Trophoblast cell (in vitro differentiated cells and primary cell): ENCODE measurements at regions not wholly inside any gene's neighbourhood (a gene's known extent, or its start where the extent isn't known, plus 50 kb on each side); places are given as distances from the start of the nearest gene placed in this dataset.
A peak's percentile ranks its signal among the peaks of the same experiment; 100 is the strongest.

Experiments
- DNase-seq, 2 donors: peaks; one replicate each; pipeline ENCODE4 v3.0.0-alpha.2; 2016
- H2AFZ ChIP-seq: 2 replicates; pipeline ENCODE4 v1.6.1; 2013; ENCODE audit warnings: low read length, moderate library complexity, mild to moderate bottlenecking; ENCODE audit not compliant: insufficient read depth, poor library complexity
- H2AK5ac ChIP-seq: 2 replicates; pipeline ENCODE4 v1.6.1; 2013; ENCODE audit warnings: mild to moderate bottlenecking, low read length
- H2BK120ac ChIP-seq: 2 replicates; pipeline ENCODE4 v1.6.1; 2013; ENCODE audit warnings: low read length, mild to moderate bottlenecking, moderate library complexity; ENCODE audit not compliant: insufficient read depth, poor library complexity
- H2BK12ac ChIP-seq: 2 replicates; pipeline ENCODE4 v1.6.1; 2013; ENCODE audit warnings: mild to moderate bottlenecking, low read length, moderate library complexity
- H2BK5ac ChIP-seq: 2 replicates; pipeline ENCODE4 v1.6.1; 2013; ENCODE audit warnings: low read length, low read depth, moderate library complexity, mild to moderate bottlenecking; ENCODE audit not compliant: poor library complexity
- H3K14ac ChIP-seq: 2 replicates; pipeline ENCODE4 v1.6.1; 2013; ENCODE audit warnings: mild to moderate bottlenecking, low read length
- H3K18ac ChIP-seq: 2 replicates; pipeline ENCODE4 v1.6.1; 2013; ENCODE audit warnings: mild to moderate bottlenecking, low read length
- H3K23ac ChIP-seq: 2 replicates; pipeline ENCODE4 v1.6.1; 2013; ENCODE audit warnings: low read length
- H3K27ac ChIP-seq: 2 replicates; pipeline ENCODE4 v1.5.1; 2013; ENCODE audit warnings: low read depth, mild to moderate bottlenecking, inconsistent platforms, low read length, moderate library complexity
- H3K27me3 ChIP-seq: 2 replicates; pipeline ENCODE4 v1.6.1; 2013; ENCODE audit warnings: inconsistent platforms, mild to moderate bottlenecking, low read length, moderate library complexity; ENCODE audit not compliant: insufficient read depth
- H3K36me3 ChIP-seq, 2 experiments: 1 replicate in 1 of 2; 2 replicates in 1 of 2; pipeline ENCODE4 v1.6.1; 2013; ENCODE audit warnings: low read length in 2 of 2, mild to moderate bottlenecking in 2 of 2, moderate library complexity in 1 of 2; ENCODE audit not compliant: insufficient read depth in 2 of 2, control insufficient read depth in 1 of 2
- H3K4ac ChIP-seq: 2 replicates; pipeline ENCODE4 v1.6.1; 2013; ENCODE audit warnings: low read depth, mild to moderate bottlenecking, low read length, moderate library complexity
- H3K4me1 ChIP-seq, 2 experiments: 1 replicate in 1 of 2; 2 replicates in 1 of 2; pipeline ENCODE4 v1.6.1; 2013; ENCODE audit warnings: low read length in 2 of 2, mild to moderate bottlenecking in 2 of 2, moderate library complexity in 1 of 2; ENCODE audit not compliant: insufficient read depth in 2 of 2, control insufficient read depth in 1 of 2
- H3K4me2 ChIP-seq: 2 replicates; pipeline ENCODE4 v1.6.1; 2013; ENCODE audit warnings: inconsistent platforms, mild to moderate bottlenecking, low read length, moderate library complexity
- H3K4me3 ChIP-seq: 2 replicates; pipeline ENCODE4 v1.5.1; 2013; ENCODE audit warnings: mild to moderate bottlenecking, low read depth, low read length, inconsistent platforms
- H3K79me1 ChIP-seq: one replicate; pipeline ENCODE4 v1.6.1; 2013; ENCODE audit warnings: low read length
- H3K79me2 ChIP-seq: 2 replicates; pipeline ENCODE4 v1.6.1; 2013; ENCODE audit warnings: low read length, mild to moderate bottlenecking; ENCODE audit not compliant: control insufficient read depth, insufficient read depth, poor library complexity
- H3K9ac ChIP-seq: 2 replicates; pipeline ENCODE4 v1.6.1; 2013; ENCODE audit warnings: mild to moderate bottlenecking, low read length
- H3K9me3 ChIP-seq: 2 replicates; pipeline ENCODE4 v1.6.1; 2013; ENCODE audit warnings: low read depth, mild to moderate bottlenecking, control low read depth, inconsistent platforms, low read length; ENCODE audit not compliant: insufficient read depth
- H4K12ac ChIP-seq: 2 replicates; pipeline ENCODE4 v1.6.1; 2013; ENCODE audit warnings: low read depth, mild to moderate bottlenecking, low read length, moderate library complexity
- H4K8ac ChIP-seq: 2 replicates; pipeline ENCODE4 v1.6.1; 2013; ENCODE audit warnings: low read depth, mild to moderate bottlenecking, low read length, moderate library complexity
- H4K91ac ChIP-seq: one replicate; pipeline ENCODE4 v1.6.1; 2013; ENCODE audit warnings: low read depth, mild to moderate bottlenecking, low read length, moderate library complexity
- WGBS: extraction: QIAGEN DNeasy Blood & Tissue Kit; methylation state at CpG from one replicate; pipeline ENCODE4 v1.1.7; 2013; ENCODE audit warnings: missing lambda C conversion rate; ENCODE audit not compliant: insufficient read length, insufficient coverage; ENCODE audit errors: extremely low coverage; 5-methylcytosine and 5-hydroxymethylcytosine counted together

- H4K8ac ChIP-seq = no peak overlapping the region
- WGBS = no CpG with 5 or more reads among the region's 6 CpGs
- H2BK5ac ChIP-seq = no peak overlapping the region
- no peak overlapping the region for H3K27ac ChIP-seq
- no peak overlapping the region for H3K4ac ChIP-seq
- H2BK120ac ChIP-seq = no peak overlapping the region
- no peak overlapping the region for H2BK12ac ChIP-seq
- H4K91ac ChIP-seq = no peak overlapping the region
- no peaks in the 10 kb centered on the region for H3K36me3 ChIP-seq
- no peak overlapping the region for H3K4me2 ChIP-seq
- DNase-seq = no peak
- no peaks in the 10 kb centered on the region for H3K27me3 ChIP-seq
- H4K12ac ChIP-seq = no peak overlapping the region
- no peak overlapping the region for H2AFZ ChIP-seq
- H3K18ac ChIP-seq = no peak overlapping the region
- no peak overlapping the region for H3K23ac ChIP-seq
- H3K9me3 ChIP-seq = peaks cover 2% of the 10 kb centered on the region
- H3K9ac ChIP-seq = no peak overlapping the region
- H3K79me1 ChIP-seq = no peaks in the 10 kb centered on the region
- no peaks in the 10 kb centered on the region for H3K4me1 ChIP-seq
- no peak overlapping the region for H3K4me3 ChIP-seq
- H3K14ac ChIP-seq = no peak overlapping the region
- H2AK5ac ChIP-seq = no peak overlapping the region
- H3K79me2 ChIP-seq = no peaks in the 10 kb centered on the region
These were observed 159.4 kb downstream of the SPTSSA start for GRCh38 chr14:34302654-34303053.

- Histone ChIP-seq H3K4ac (no peak overlapping the region), H2BK5ac (no peak overlapping the region), H3K27me3 (no peaks in the 10 kb centered on the region), H4K8ac (no peak overlapping the region), H3K4me1 (no peaks in the 10 kb centered on the region), H4K91ac (no peak overlapping the region), H3K4me2 (no peak overlapping the region), H3K36me3 (no peaks in the 10 kb centered on the region), H3K9me3 (peaks cover 2% of the 10 kb centered on the region), H2BK120ac (no peak overlapping the region), H2AK5ac (no peak overlapping the region), H3K79me2 (no peaks in the 10 kb centered on the region), H3K18ac (no peak overlapping the region), H3K23ac (no peak overlapping the region), H3K4me3 (no peak overlapping the region), H3K14ac (no peak overlapping the region), H3K27ac (no peak overlapping the region), H2AFZ (no peak overlapping the region), H4K12ac (no peak overlapping the region), H3K79me1 (no peaks in the 10 kb centered on the region), H3K9ac (no peak overlapping the region), H2BK12ac (no peak overlapping the region)
- peak; percentile 32 to 85 for DNase-seq
- WGBS = no CpG with 5 or more reads among the region's 3 CpGs
These were observed 160.9 kb downstream of the SPTSSA start for GRCh38 chr14:34300882-34301734.

GRCh38 chr14:34300330-34300729, 161.7 kb downstream of the SPTSSA start:
- Histone ChIP-seq H4K91ac (no peak overlapping the region), H3K18ac (no peak overlapping the region), H3K4me2 (no peak overlapping the region), H4K12ac (no peak overlapping the region), H3K79me1 (no peaks in the 10 kb centered on the region), H3K27ac (no peak overlapping the region), H3K4ac (no peak overlapping the region), H3K79me2 (no peaks in the 10 kb centered on the region), H2BK120ac (no peak overlapping the region), H3K4me3 (no peak overlapping the region), H3K9me3 (peaks cover 2% of the 10 kb centered on the region), H3K27me3 (no peaks in the 10 kb centered on the region), H3K14ac (no peak overlapping the region), H2BK12ac (no peak overlapping the region), H4K8ac (no peak overlapping the region), H3K9ac (no peak overlapping the region), H3K23ac (no peak overlapping the region), H3K4me1 (no peaks in the 10 kb centered on the region), H2AK5ac (no peak overlapping the region), H2BK5ac (no peak overlapping the region), H3K36me3 (no peaks in the 10 kb centered on the region), H2AFZ (no peak overlapping the region)
- no peak for DNase-seq
- WGBS = no CpG with 5 or more reads among the region's 3 CpGs

- Histone ChIP-seq H3K14ac (no peak overlapping the region), H3K4ac (no peak overlapping the region)
- WGBS = no CpG with 5 or more reads among the region's 3 CpGs
These were observed 162.7 kb downstream of the SPTSSA start for GRCh38 chr14:34299360-34299759.

More at GRCh38 chr14:34299360-34299759, 162.7 kb downstream of the SPTSSA start:
- H2AFZ ChIP-seq = no peak overlapping the region
- no peak overlapping the region for H2AK5ac ChIP-seq
- no peaks in the 10 kb centered on the region for H3K27me3 ChIP-seq
- H3K4me3 ChIP-seq = no peak overlapping the region
- H3K9ac ChIP-seq = no peak overlapping the region
- no peak overlapping the region for H4K12ac ChIP-seq
- peaks cover 2% of the 10 kb centered on the region for H3K9me3 ChIP-seq
- H3K79me2 ChIP-seq = no peaks in the 10 kb centered on the region
- H4K8ac ChIP-seq = no peak overlapping the region
- no peak overlapping the region for H3K27ac ChIP-seq
- H2BK120ac ChIP-seq = no peak overlapping the region
- no peaks in the 10 kb centered on the region for H3K4me1 ChIP-seq
- no peak overlapping the region for H3K18ac ChIP-seq
- no peak overlapping the region for H3K4me2 ChIP-seq
- no peak overlapping the region for H3K23ac ChIP-seq
- peak in 1 of 2 donors; percentile 25 for DNase-seq
- H3K79me1 ChIP-seq = no peaks in the 10 kb centered on the region
- H4K91ac ChIP-seq = no peak overlapping the region
- no peak overlapping the region for H2BK5ac ChIP-seq
- no peaks in the 10 kb centered on the region for H3K36me3 ChIP-seq
- no peak overlapping the region for H2BK12ac ChIP-seq
